Body of pancreas (tissue), 4 donors: ENCODE measurements at regions not wholly inside any gene's neighbourhood (a gene's known extent, or its start where the extent isn't known, plus 50 kb on each side); places are given as distances from the start of the nearest gene placed in this dataset.

Experiments used
- CTCF ChIP-seq, 7 experiments: fragments of 450-650 bp in 4 of 7; fragments of 200-600 bp in 3 of 7; sonication (generic) in 3 of 7; IDR thresholded peaks; one replicate each; pipeline ENCODE4 v1.5.1; 2016 to 2019; ENCODE audit warnings: antibody characterized with exemption in 7 of 7
- POLR2A ChIP-seq, 3 donors: fragments of 450-650 bp; IDR thresholded peaks; one replicate each; pipeline ENCODE4 v1.6.1; 2016; ENCODE audit warnings: antibody characterized with exemption in 3 of 3, mild to moderate bottlenecking in 2 of 3

GRCh38 chr14:22478247-22478646, 110.8 kb downstream of the DAD1 start:
- TF ChIP-seq CTCF (IDR thresholded peaks at IDR 0.05): no peak
- no peak for TF ChIP-seq POLR2A (IDR thresholded peaks at IDR 0.05)
